ENCODE measurements at regions not wholly inside any gene's neighbourhood (a gene's known extent, or its start where the extent isn't known, plus 50 kb on each side); places are given as distances from the start of the nearest gene placed in this dataset.

GRCh38 chr3:104514776-104515175 is 851.9 kb upstream of the ALCAM start:
- TF ChIP-seq POLR2AphosphoS5 (IDR thresholded peaks at IDR 0.05; ENCODE audit: low read depth, low read length) (no peak), REST (IDR thresholded peaks at IDR 0.05; ENCODE audit: insufficient read depth in 1 of 2, low read depth in 2 of 2, low read length in 1 of 2) (no peak), SIN3A (IDR thresholded peaks at IDR 0.05; ENCODE audit: borderline replicate concordance, insufficient read depth, low read depth, low read length) (no peak), TCF7L2 (IDR thresholded peaks at IDR 0.05; ENCODE audit: low read depth, low read length) (no peak)
- TF ChIP-seq, protein P1, sequence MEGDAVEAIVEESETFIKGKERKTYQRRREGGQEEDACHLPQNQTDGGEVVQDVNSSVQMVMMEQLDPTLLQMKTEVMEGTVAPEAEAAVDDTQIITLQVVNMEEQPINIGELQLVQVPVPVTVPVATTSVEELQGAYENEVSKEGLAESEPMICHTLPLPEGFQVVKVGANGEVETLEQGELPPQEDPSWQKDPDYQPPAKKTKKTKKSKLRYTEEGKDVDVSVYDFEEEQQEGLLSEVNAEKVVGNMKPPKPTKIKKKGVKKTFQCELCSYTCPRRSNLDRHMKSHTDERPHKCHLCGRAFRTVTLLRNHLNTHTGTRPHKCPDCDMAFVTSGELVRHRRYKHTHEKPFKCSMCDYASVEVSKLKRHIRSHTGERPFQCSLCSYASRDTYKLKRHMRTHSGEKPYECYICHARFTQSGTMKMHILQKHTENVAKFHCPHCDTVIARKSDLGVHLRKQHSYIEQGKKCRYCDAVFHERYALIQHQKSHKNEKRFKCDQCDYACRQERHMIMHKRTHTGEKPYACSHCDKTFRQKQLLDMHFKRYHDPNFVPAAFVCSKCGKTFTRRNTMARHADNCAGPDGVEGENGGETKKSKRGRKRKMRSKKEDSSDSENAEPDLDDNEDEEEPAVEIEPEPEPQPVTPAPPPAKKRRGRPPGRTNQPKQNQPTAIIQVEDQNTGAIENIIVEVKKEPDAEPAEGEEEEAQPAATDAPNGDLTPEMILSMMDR (IDR thresholded peaks at IDR 0.05) = no peak
